ENCODE measurements at regions not wholly inside any gene's neighbourhood (a gene's known extent, or its start where the extent isn't known, plus 50 kb on each side); places are given as distances from the start of the nearest gene placed in this dataset.
"Not testable (repeated sequence)": the region's sequence is repeated elsewhere in the genome, so short reads cannot be mapped to it uniquely, and the experiment has no call there.

GRCh38 chr14:86065407-86065806, 535.5 kb downstream of the FLRT2 start:
- no peak for DNase-seq (ENCODE audit: low spot score in 2 of 2)
- H3K4me3 ChIP-seq (ENCODE audit: low read depth, poor library complexity, severe bottlenecking): no peak overlapping the region
- intact Hi-C loops (cut with DNase I; ENCODE audit: low total_unique reads): no loop called here
- WGBS, 2 donors: 73 to 79% methylated on average over 3 of the region's 3 CpGs
- TF ChIP-seq POLR2A (IDR thresholded peaks at IDR 0.05) (no peak), CTCF (IDR thresholded peaks at IDR 0.05) (no peak)

GRCh38 chr14:86064595-86064994, 534.7 kb downstream of the FLRT2 start:
- DNase-seq (ENCODE audit: low spot score in 2 of 2); H3K4me3 ChIP-seq (ENCODE audit: low read depth, poor library complexity, severe bottlenecking); intact Hi-C loops (cut with DNase I; ENCODE audit: low total_unique reads): not testable (repeated sequence)

- no peak overlapping the region for H3K4me3 ChIP-seq (ENCODE audit: low read depth, poor library complexity, severe bottlenecking)
- intact Hi-C loops (cut with DNase I; ENCODE audit: low total_unique reads): no loop called here
- TF ChIP-seq POLR2A (IDR thresholded peaks at IDR 0.05): no peak
- no peak for TF ChIP-seq CTCF (IDR thresholded peaks at IDR 0.05)
- DNase-seq (ENCODE audit: low spot score in 2 of 2): no peak
- WGBS, 2 donors: 45 to 51% methylated on average over 3 of the region's 3 CpGs
Observed at GRCh38 chr14:86057018-86057667, 527.2 kb downstream of the FLRT2 start.

GRCh38 chr14:86055512-86056075, 525.6 kb downstream of the FLRT2 start:
- whole genome bisulfite sequencing, 2 donors: 45 to 48% methylated on average over 3 of the region's 3 CpGs
- DNase-seq (ENCODE audit: low spot score in 2 of 2): no peak
- intact Hi-C loops (cut with DNase I; ENCODE audit: low total_unique reads): no loop called here
- H3K4me3 ChIP-seq (ENCODE audit: low read depth, poor library complexity, severe bottlenecking): no peak overlapping the region
- TF ChIP-seq POLR2A (IDR thresholded peaks at IDR 0.05) (no peak), CTCF (IDR thresholded peaks at IDR 0.05) (no peak)

GRCh38 chr14:86052868-86053267, 522.9 kb downstream of the FLRT2 start:
- whole genome bisulfite sequencing, 2 donors: 88 to 100% methylated on average over 1 of the region's 1 CpG
- TF ChIP-seq POLR2A (IDR thresholded peaks at IDR 0.05): no peak
- no peak for TF ChIP-seq CTCF (IDR thresholded peaks at IDR 0.05)
- intact Hi-C loops (cut with DNase I; ENCODE audit: low total_unique reads): no loop called here
- no peak for DNase-seq (ENCODE audit: low spot score in 2 of 2)
- H3K4me3 ChIP-seq (ENCODE audit: low read depth, poor library complexity, severe bottlenecking): no peak overlapping the region

GRCh38 chr14:86050757-86051156, 520.8 kb downstream of the FLRT2 start:
- no peak overlapping the region for H3K4me3 ChIP-seq (ENCODE audit: low read depth, poor library complexity, severe bottlenecking)
- no peak for DNase-seq (ENCODE audit: low spot score in 2 of 2)
- WGBS, 2 donors: 86 to 88% methylated on average over 5 of the region's 5 CpGs
- intact Hi-C loops (cut with DNase I; ENCODE audit: low total_unique reads): no loop called here
- TF ChIP-seq POLR2A (IDR thresholded peaks at IDR 0.05) (no peak), CTCF (IDR thresholded peaks at IDR 0.05) (no peak)
